CD4-positive, alpha-beta T cell treated with Interleukin-2 at 100 ng/mL for 4 hours (primary cell): ENCODE measurements at regions not wholly inside any gene's neighbourhood (a gene's known extent, or its start where the extent isn't known, plus 50 kb on each side); places are given as distances from the start of the nearest gene placed in this dataset.

ENCODE experiments used
- DNase-seq: peaks from one replicate; pipeline ENCODE4 v3.0.0-alpha.2; 2020; ENCODE audit warnings: low spot score

DNA sequence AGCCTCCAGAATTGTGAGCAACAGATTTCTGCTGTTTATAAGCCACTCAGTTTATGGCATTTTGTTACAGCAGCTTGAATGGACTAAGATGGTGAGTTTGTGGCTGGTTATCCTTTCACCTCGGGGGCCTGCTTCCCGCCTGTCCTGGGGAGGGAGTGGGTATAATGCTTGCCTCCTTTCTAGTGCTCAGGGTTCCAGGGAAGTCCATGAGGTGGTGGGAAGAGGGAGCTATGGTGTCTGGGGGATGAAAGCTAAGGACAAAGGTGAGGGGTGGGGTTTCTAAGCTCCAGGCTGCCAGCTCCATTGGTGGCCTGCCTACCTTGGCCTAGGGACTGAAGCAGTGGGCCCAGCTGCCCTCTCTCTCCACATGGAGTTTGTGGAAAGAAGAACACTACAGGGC, 50.2 kb upstream of the SDK2 start:
- no peak for DNase-seq

DNA sequence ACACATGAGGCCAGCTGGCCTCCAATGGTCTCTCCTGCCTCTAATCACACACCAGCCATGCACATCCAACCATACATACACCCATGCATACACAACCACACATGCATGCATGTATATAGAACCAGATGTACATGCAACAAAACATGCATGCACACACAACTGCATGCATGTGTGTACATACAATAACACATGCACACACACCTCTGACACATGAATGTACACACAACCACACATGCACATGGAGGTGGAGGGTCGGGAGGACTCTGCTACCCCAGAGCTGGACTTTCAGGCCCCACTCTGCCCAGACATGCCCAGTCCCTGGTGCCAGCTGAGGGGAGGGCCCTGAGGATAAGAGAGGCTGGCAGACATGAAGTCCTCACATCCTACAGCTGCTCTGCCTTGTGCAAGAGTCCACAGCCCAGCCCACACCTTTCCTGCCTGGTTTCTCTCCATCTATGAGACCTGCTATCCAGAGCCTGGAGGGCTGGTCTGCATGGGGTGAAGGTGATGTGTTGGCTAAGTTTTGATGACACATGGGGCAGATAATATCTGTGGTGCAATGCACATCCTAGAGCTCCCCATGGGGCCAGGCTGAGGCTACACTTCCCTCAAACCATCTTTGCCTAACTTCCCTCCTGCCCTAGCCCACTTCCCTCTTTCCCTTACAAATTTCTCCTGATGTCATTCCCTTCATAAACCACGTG, 50.9 kb upstream of the SDK2 start:
- no peak for DNase-seq

DNA sequence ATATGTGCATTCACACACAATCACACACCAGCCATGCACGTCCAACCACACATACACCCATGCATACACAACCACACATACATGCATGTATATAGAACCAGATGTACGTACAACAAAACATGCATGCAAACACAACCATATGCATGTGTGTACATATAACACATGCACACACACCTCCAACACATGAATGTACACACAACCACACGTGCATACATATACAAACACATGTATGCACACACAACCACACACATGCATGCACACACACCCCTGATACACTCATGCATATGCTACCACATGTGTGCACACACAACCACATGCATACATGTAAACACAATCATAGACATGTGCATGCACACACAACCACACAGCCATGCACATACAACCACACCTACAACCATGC, 52.0 kb upstream of the SDK2 start:
- DNase-seq = no peak

GRCh38 chr17:73697872-73698271, 53.6 kb upstream of the SDK2 start:
- no peak for DNase-seq

- DNase-seq = no peak
Observed at GRCh38 chr17:73698966-73699365, 54.7 kb upstream of the SDK2 start.

- no peak for DNase-seq
Observed at GRCh38 chr17:73701701-73702100, 57.5 kb upstream of the SDK2 start.

DNA sequence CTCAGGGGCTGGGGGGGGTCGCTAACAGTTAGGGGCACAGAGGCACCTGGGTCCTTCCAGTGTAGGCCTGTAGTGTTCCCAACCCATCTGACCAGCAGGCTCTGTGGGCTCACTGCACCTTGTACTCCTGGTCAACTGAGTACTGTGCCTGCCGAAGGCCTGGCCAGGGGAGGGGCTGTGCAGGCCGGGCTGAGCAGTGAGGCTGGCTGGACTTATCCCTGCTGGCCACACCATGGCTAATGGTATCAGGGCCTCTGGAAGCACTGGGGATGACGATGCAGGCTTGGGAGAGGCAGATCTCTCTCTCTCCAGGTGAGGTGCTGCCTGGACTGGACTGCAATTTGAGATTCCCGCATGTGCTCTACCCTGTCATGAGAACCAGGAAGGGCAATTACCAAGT, 58.9 kb upstream of the SDK2 start:
- no peak for DNase-seq

- DNase-seq = no peak
Observed at GRCh38 chr17:73703917-73704316, 59.7 kb upstream of the SDK2 start.

- no peak for DNase-seq
Observed at GRCh38 chr17:73705594-73705993, 61.3 kb upstream of the SDK2 start.

GRCh38 chr17:73706428-73706827, 62.2 kb upstream of the SDK2 start:
- DNase-seq = no peak

DNA sequence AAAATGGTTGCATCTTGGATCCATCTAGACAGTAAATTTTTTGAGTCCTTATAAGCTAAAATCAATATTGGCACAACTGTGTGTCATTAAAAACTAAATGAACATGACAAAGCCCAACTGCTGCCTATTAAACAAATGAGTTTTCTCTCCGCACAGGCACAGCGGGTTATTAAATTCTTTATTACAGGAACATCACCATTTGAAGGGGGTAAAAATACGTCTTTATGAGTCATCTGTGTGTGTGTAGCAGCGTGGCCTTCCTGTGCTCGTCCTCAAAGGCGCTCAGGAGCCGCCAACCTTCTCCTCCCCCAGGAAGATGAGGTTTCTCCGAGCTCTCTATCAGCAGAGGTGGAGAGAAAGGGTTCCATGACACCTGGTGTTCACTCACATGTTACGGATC, 62.6 kb upstream of the SDK2 start:
- no peak for DNase-seq

GRCh38 chr17:73707358-73707757, 63.1 kb upstream of the SDK2 start:
- DNase-seq = no peak

GRCh38 chr17:73710095-73710592, 65.9 kb upstream of the SDK2 start:
- DNase-seq = peak; percentile 61

DNA sequence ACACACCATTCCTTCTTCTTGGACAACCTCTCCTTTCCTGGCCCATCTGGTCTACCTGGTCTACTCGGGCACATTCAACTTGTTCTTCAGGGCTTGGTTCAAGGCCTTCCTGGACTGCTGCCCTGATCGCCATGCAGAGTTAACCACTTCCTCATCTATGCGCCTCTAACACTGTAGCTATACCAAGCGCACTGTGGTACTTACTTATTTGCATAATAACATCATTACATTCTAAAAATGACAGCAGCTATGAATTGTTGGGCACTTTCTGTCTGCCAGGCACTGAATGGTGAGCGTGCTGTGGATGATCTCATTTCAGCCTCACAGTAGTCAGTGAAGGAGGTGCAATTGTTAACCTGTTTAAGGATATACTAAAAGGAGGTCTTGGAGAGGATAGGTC, 66.9 kb upstream of the SDK2 start:
- DNase-seq = no peak

- DNase-seq = no peak
Observed at GRCh38 chr17:73711916-73712315, 67.7 kb upstream of the SDK2 start.

DNA sequence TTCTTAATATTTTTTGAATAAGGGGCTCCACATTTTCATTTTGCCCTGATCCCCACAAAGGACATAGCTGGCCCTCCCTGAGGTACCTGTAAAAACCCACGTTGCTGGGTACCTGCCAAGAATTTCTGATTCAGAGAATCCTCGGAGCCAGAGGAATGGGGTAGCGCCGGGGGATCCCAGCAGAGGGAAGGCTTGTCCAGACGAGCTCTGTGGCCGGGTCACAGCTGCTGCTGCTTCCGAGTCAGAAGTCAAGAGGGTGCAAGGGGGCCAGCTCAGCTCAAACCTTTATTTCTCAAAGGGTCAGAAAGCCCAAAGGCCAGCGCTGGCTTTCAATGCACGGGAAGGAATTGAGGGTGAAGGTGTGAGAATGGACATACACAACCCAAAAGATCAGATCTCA, 68.9 kb upstream of the SDK2 start:
- no peak for DNase-seq

GRCh38 chr17:73715769-73716168, 71.5 kb upstream of the SDK2 start:
- no peak for DNase-seq

GRCh38 chr17:73717690-73718089, 73.4 kb upstream of the SDK2 start:
- no peak for DNase-seq

- DNase-seq = no peak
Observed at GRCh38 chr17:73718362-73718761, 74.1 kb upstream of the SDK2 start.

GRCh38 chr17:73718912-73719311, 74.7 kb upstream of the SDK2 start:
- DNase-seq = no peak

DNA sequence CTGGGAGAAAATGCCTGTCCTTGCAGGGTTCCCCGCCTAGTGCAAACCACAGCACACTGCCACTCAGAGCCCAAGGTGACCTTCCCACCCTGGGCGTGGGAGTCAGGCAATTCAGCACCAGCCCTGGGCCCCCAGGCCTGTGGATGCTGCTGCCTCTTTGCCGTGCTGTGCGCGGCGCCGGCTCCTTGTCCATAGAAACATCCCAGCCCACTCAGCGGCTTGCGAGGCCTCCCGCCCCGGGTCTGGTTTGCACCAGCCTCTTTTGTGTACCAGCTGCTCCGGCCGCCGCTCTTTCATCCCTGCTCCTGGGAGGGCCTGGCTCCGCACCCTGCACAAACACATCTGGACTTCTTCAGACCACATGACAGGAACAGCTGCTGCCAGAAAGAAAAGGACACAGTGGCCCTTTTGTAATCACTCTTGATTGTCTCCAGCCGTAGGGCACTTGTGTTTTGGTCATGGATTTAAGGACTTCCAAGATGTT, 75.4 kb upstream of the SDK2 start:
- no peak for DNase-seq

DNA sequence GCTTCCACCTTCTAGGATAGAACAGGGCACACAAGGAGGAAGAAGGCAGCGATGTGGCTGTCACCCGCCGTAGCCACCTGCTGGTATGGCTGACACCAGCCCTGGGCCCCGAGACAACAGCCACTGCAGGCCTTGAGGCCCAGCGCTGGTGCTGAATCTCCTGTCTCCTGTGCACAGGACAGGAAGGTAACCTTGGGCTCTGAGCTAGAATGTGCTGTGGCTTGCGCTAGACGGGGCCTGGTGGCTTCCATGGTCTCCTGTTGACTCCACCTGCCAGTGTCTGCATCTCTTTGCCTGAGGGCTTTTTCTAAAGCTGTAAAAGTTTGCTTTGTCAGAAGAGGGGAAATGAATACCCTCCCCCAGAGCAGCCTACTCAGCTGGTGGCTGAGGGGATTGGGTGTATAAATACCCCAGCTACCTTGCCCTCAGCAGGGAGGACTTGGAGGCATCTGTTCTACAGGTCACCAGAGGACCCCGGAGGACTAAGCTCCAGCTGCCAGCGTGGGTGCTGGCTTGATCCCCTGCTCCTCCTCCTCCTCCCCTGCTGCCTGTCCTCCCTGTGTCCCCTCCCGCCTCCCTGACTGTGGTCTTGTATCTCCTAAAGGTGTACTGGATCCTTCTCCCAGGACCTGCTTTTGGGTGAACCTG, 76.1 kb upstream of the SDK2 start:
- peak; percentile 3 for DNase-seq

DNA sequence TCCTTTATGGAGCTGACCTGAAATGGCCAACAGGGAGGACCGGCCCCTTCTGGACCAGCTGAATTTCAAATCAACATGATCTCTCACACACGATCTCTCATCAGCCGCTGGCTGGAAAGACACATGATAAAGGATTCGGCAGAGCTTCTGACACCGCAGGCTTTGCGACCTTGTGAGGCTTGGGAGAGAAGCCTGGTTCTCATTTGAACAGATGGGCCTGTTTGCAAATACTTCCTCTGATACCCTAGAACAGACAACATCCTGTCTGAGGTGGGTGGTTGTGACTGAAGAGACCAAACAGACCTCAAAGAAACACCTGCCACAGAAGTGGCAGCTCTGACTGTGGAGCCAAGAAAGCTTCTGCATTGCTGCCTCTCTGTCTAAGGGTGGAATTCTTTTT, 77.9 kb upstream of the SDK2 start:
- DNase-seq = peak; percentile 32

DNA sequence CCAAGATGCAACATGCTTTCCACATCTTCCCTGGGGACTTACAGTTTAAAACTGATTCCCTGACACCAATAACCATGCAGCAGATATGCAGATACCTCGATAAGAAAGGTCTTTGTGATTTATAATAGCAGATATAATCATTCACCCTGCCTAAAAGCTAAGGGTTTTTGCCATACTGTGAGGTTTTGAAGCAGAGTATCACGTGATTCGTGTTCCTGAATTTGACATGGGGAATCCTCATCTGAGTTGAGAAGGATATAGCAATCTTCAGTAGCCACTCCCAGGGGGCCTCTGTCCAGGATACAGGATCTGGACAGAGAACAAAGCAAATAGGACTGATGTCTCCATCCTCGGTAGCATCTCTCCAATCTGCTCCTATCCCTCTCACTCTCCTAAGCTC, 79.1 kb upstream of the SDK2 start:
- no peak for DNase-seq
